ENCODE measurements at regions not wholly inside any gene's neighbourhood (a gene's known extent, or its start where the extent isn't known, plus 50 kb on each side); places are given as distances from the start of the nearest gene placed in this dataset.
A peak's percentile ranks its signal among the peaks of the same experiment; 100 is the strongest.

- intact Hi-C loops (cut with micrococcal nuclease): no loop called here
- RAD21 ChIA-PET (ENCODE audit: low non-redundant PET in 1 of 2, low total read pairs in 2 of 2, uncharacterized antibody in 2 of 2, unreplicated experiment in 2 of 2): no interaction called here
- Histone ChIP-seq H3K36me3 (ENCODE audit: control insufficient read depth in 1 of 2, insufficient read depth in 2 of 2, low read length in 2 of 2) (no peaks in the 10 kb centered on the region), H3K79me2 (ENCODE audit: insufficient read depth, low read length) (no peaks in the 10 kb centered on the region), H4K20me1 (ENCODE audit: insufficient read depth) (no peaks in the 10 kb centered on the region), H3K4me1 (ENCODE audit: control insufficient read depth in 1 of 2, insufficient read depth in 2 of 2, low read length in 2 of 2) (peaks cover 0 to 12% of the 10 kb centered on the region in 2 experiments; a peak in 2 of 4 replicates), H3K9me2 (ENCODE audit: insufficient read depth) (no peaks in the 10 kb centered on the region), H3K4me3 (replicated peaks in 1 of 2; ENCODE audit: low read depth in 1 of 2, low read length in 2 of 2) (no peak overlapping the region), H3K9ac (ENCODE audit: low read length) (no peak overlapping the region), H3K4me2 (ENCODE audit: low read length) (peak overlapping the region; percentile 19; the same call in 1 of the 2 replicates), H3K9me3 (ENCODE audit: control insufficient read depth in 1 of 2, insufficient read depth in 1 of 2, low read depth in 1 of 2, low read length in 2 of 2) (no peaks in the 10 kb centered on the region), H2AFZ (ENCODE audit: low read depth, low read length, poor library complexity, severe bottlenecking) (no peak overlapping the region), H3K27ac (ENCODE audit: low read depth, low read length) (no peak overlapping the region), H3K27me3 (ENCODE audit: insufficient read depth, low read length) (no peaks in the 10 kb centered on the region)
- ATAC-seq (no peak), DNase-seq (ENCODE audit: low read depth, low spot score) (peak; percentile 7)
- 0 out of 2 replicates have a peak, but pooled peaks have one; percentile 31 for TF ChIP-seq FOSL1 (IDR thresholded peaks at IDR 0.05; ENCODE audit: low read depth)
- no peak for TF ChIP-seq POLR2AphosphoS5 (IDR thresholded peaks at IDR 0.05; ENCODE audit: low read depth, low read length)
- TF ChIP-seq, protein P1, sequence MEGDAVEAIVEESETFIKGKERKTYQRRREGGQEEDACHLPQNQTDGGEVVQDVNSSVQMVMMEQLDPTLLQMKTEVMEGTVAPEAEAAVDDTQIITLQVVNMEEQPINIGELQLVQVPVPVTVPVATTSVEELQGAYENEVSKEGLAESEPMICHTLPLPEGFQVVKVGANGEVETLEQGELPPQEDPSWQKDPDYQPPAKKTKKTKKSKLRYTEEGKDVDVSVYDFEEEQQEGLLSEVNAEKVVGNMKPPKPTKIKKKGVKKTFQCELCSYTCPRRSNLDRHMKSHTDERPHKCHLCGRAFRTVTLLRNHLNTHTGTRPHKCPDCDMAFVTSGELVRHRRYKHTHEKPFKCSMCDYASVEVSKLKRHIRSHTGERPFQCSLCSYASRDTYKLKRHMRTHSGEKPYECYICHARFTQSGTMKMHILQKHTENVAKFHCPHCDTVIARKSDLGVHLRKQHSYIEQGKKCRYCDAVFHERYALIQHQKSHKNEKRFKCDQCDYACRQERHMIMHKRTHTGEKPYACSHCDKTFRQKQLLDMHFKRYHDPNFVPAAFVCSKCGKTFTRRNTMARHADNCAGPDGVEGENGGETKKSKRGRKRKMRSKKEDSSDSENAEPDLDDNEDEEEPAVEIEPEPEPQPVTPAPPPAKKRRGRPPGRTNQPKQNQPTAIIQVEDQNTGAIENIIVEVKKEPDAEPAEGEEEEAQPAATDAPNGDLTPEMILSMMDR (IDR thresholded peaks at IDR 0.05 in 2 of 3, conservative IDR thresholded peaks at IDR 0.05 in 1 of 3; ENCODE audit: borderline replicate concordance in 1 of 3, insufficient read depth in 1 of 3, low read depth in 2 of 3, low read length in 2 of 3): no peak
- no peak for TF ChIP-seq SIN3A (IDR thresholded peaks at IDR 0.05; ENCODE audit: low read depth)
- TF ChIP-seq CBX3 (IDR thresholded peaks at IDR 0.05; ENCODE audit: low read depth): no peak
- CTCF ChIA-PET: interaction anchor here (0.9 kb wide), 1 partner anchor 93 kb away, joined by 3 read pairs; no protein-coding TSS in a partner anchor
- no TSS peak for BruUV-seq (replicated peaks)
- POLR2A ChIA-PET: no interaction called here
Measured at GRCh38 chr18:49691177-49691608, 122.1 kb downstream of the ACAA2 start.

DNA sequence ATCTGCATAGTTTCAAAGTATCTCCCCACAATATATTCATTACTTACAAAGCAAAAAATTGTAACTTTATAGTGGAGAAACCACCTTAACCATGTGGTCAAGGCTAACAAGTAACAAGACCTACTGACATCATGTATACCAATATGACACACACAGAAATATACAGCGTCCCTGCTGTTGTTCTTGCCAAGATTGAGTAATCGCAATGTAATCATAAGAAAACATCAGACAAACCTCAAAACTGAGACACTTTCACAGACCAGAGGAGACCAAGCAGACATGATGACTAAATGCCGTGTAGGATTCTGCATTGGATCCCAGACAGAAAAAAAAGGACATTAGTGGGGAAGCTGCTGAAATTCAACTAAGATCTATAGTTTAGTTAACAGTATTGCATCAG is 123.0 kb downstream of the ACAA2 start:
- no peak overlapping the region for H3K4me2 ChIP-seq (ENCODE audit: low read length)
- ATAC-seq (no peak), DNase-seq (ENCODE audit: low read depth, low spot score) (peak; percentile 10)
- H2AFZ ChIP-seq (ENCODE audit: low read depth, low read length, poor library complexity, severe bottlenecking): no peak overlapping the region
- H3K4me1 ChIP-seq (ENCODE audit: control insufficient read depth in 1 of 2, insufficient read depth in 2 of 2, low read length in 2 of 2): peaks cover 0 to 12% of the 10 kb centered on the region in 2 experiments; a peak in 2 of 4 replicates
- CTCF ChIA-PET: no interaction called here
- TF ChIP-seq CEBPB (IDR thresholded peaks at IDR 0.05; ENCODE audit: low read depth) (peak; percentile 57), EGR1 (IDR thresholded peaks at IDR 0.05; ENCODE audit: low read depth) (no peak)
- TF ChIP-seq, protein P2, sequence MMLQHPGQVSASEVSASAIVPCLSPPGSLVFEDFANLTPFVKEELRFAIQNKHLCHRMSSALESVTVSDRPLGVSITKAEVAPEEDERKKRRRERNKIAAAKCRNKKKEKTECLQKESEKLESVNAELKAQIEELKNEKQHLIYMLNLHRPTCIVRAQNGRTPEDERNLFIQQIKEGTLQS (IDR thresholded peaks at IDR 0.05): no peak
- H3K9ac ChIP-seq (ENCODE audit: low read length): no peak overlapping the region
- intact Hi-C loops (cut with micrococcal nuclease): no loop called here
- no peaks in the 10 kb centered on the region for H3K36me3 ChIP-seq (ENCODE audit: control insufficient read depth in 1 of 2, insufficient read depth in 2 of 2, low read length in 2 of 2)
- H3K27me3 ChIP-seq (ENCODE audit: insufficient read depth, low read length): no peaks in the 10 kb centered on the region
- POLR2A ChIA-PET: no interaction called here
- no peak overlapping the region for H3K27ac ChIP-seq (ENCODE audit: low read depth, low read length)
- no peaks in the 10 kb centered on the region for H3K9me3 ChIP-seq (ENCODE audit: control insufficient read depth in 1 of 2, insufficient read depth in 1 of 2, low read depth in 1 of 2, low read length in 2 of 2)
- no peaks in the 10 kb centered on the region for H3K79me2 ChIP-seq (ENCODE audit: insufficient read depth, low read length)
- BruUV-seq (replicated peaks): no TSS peak
- H4K20me1 ChIP-seq (ENCODE audit: insufficient read depth): no peaks in the 10 kb centered on the region
- H3K4me3 ChIP-seq (replicated peaks in 1 of 2; ENCODE audit: low read depth in 1 of 2, low read length in 2 of 2): no peak overlapping the region
- H3K9me2 ChIP-seq (ENCODE audit: insufficient read depth): no peaks in the 10 kb centered on the region
- RAD21 ChIA-PET (ENCODE audit: low non-redundant PET in 1 of 2, low total read pairs in 2 of 2, uncharacterized antibody in 2 of 2, unreplicated experiment in 2 of 2): no interaction called here
